Stimulated activated naive CD8-positive, alpha-beta T cell treated with anti-CD3 and anti-CD28 coated beads, Interleukin-15, amount 100 ng/mL, for 72 hours (primary cell): ENCODE measurements at regions not wholly inside any gene's neighbourhood (a gene's known extent, or its start where the extent isn't known, plus 50 kb on each side); places are given as distances from the start of the nearest gene placed in this dataset.
A peak's percentile ranks its signal among the peaks of the same experiment; 100 is the strongest.
"Not testable (repeated sequence)": the region's sequence is repeated elsewhere in the genome, so short reads cannot be mapped to it uniquely, and the experiment has no call there.

Experiments
- ATAC-seq: fragments of 150-1000 bp; cut with Tn5 transposase; 2 replicates; pipeline ENCODE4 v1.10.0; 2021; ENCODE audit warnings: mild to moderate bottlenecking, moderate library complexity
- DNase-seq, 2 donors: peaks; one replicate each; pipeline ENCODE4 v3.0.0; 2021 to 2022
- H3K27ac Mint-ChIP-seq, 2 donors: one replicate each; pipeline ENCODE4 v1.8.0; 2022; ENCODE audit warnings: mild to moderate bottlenecking in 2 of 2, mixed read lengths in 2 of 2, moderate library complexity in 2 of 2
- H3K27me3 Mint-ChIP-seq: one replicate; pipeline ENCODE4 v1.8.0; 2022; ENCODE audit warnings: mixed read lengths
- H3K4me1 Mint-ChIP-seq: one replicate; pipeline ENCODE4 v1.8.0; 2022; ENCODE audit warnings: mild to moderate bottlenecking, mixed read lengths
- H3K4me3 Mint-ChIP-seq, 2 donors: one replicate each; pipeline ENCODE4 v1.8.0; 2022; ENCODE audit warnings: mild to moderate bottlenecking in 2 of 2, mixed read lengths in 2 of 2, moderate library complexity in 1 of 2
- H3K9me3 Mint-ChIP-seq, 2 donors: one replicate each; pipeline ENCODE4 v1.8.0; 2022; ENCODE audit warnings: mixed read lengths in 2 of 2

GRCh38 chr2:67889056-67889455, 173.7 kb downstream of the C1D start:
- Mint-ChIP-seq H3K9me3 (peaks cover 1 to 4% of the 10 kb centered on the region in 2 donors), H3K4me3 (no peak overlapping the region), H3K27me3 (no peaks in the 10 kb centered on the region), H3K4me1 (no peaks in the 10 kb centered on the region), H3K27ac (no peak overlapping the region)
- no peak for ATAC-seq
- no peak for DNase-seq

GRCh38 chr2:67891642-67892041, 171.2 kb downstream of the C1D start:
- H3K9me3 Mint-ChIP-seq: peaks cover 6 to 10% of the 10 kb centered on the region in 2 donors

GRCh38 chr2:67892339-67892846, 170.4 kb downstream of the C1D start:
- no peak overlapping the region for H3K4me3 Mint-ChIP-seq
- no peak for DNase-seq
- no peak overlapping the region for H3K27ac Mint-ChIP-seq
- ATAC-seq: no peak
- H3K27me3 Mint-ChIP-seq: peaks cover 15% of the 10 kb centered on the region
- H3K9me3 Mint-ChIP-seq: peaks cover 6 to 10% of the 10 kb centered on the region in 2 donors
- H3K4me1 Mint-ChIP-seq: peaks cover 5% of the 10 kb centered on the region

More at GRCh38 chr2:67891642-67892041, 171.2 kb downstream of the C1D start:
- H3K27me3 Mint-ChIP-seq: peaks cover 8% of the 10 kb centered on the region
- ATAC-seq: no peak
- DNase-seq: no peak
- peaks cover 5% of the 10 kb centered on the region for H3K4me1 Mint-ChIP-seq
- no peak overlapping the region for H3K4me3 Mint-ChIP-seq
- H3K27ac Mint-ChIP-seq: no peak overlapping the region

DNA sequence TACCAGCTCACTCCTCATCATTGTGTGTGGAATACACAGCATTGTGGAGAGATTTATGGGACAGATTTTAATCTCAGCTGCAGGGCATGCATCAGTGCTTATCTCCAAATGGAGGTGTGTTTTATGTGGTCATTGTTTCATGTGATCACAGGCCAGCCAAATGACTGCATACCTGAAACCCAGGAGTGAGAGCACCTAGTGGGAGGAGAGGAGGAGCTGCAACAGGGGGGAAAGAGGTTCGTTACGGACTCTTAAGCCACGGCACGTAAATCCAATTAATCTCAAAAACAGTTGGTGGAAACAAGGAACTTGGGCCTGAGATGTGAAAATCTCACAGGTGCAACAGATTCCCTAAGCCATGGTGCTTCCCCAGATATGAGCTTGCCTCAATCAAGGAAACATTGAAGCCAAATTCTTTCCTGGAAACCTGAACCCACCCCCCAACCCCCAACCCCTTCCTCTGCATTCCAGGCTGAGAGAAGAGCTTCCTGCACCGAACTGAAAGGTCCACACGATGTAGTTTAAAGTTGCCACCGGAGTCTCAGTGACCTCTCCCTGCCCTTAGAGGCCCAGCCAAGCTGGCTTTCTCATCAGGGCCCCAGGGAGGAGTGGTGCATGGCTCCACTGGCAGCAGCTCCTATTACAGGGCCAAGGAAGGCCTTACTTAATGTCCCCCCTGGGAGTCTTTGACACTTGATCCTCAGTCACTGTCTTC, 167.4 kb downstream of the C1D start:
- H3K4me1 Mint-ChIP-seq: peaks cover 5% of the 10 kb centered on the region
- no peak for DNase-seq
- H3K27me3 Mint-ChIP-seq: peaks cover 15% of the 10 kb centered on the region
- H3K9me3 Mint-ChIP-seq: peaks cover 6 to 10% of the 10 kb centered on the region in 2 donors
- no peak for ATAC-seq
- peak overlapping the region in 1 of 2 donors; percentile 88 for H3K27ac Mint-ChIP-seq
- no peak overlapping the region for H3K4me3 Mint-ChIP-seq

DNA sequence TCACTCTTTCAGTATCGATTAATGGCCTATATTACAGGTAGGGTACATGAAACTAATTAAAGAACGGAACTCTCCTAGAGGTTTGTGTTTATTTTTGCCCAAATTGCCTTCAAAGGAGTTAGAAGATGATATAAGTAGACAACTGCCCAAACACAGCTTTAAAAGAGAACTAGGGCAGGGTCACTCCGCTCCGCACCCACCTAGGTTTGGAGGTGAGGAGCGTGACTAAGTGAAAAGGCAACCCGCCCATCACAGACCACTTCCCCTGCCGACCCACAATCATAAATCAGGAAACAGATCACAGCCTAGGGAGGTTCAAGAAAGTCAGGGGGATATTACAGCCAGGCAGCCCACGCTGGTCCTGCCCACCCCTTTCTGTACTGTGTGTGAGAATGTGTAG, 166.7 kb downstream of the C1D start:
- Mint-ChIP-seq H3K27ac (peak overlapping the region in 1 of 2 donors; percentile 88), H3K27me3 (peaks cover 15% of the 10 kb centered on the region), H3K4me3 (no peak overlapping the region), H3K9me3 (peaks cover 6 to 10% of the 10 kb centered on the region in 2 donors), H3K4me1 (peaks cover 5% of the 10 kb centered on the region)
- no peak for ATAC-seq
- DNase-seq: no peak

- Mint-ChIP-seq H3K27ac (no peak overlapping the region), H3K4me1 (peaks cover 5% of the 10 kb centered on the region), H3K27me3 (peaks cover 15% of the 10 kb centered on the region), H3K4me3 (no peak overlapping the region), H3K9me3 (peaks cover 6 to 10% of the 10 kb centered on the region in 2 donors)
- ATAC-seq: no peak
- no peak for DNase-seq
Measured at GRCh38 chr2:67896476-67896875, 166.3 kb downstream of the C1D start.

GRCh38 chr2:67898595-67898994, 164.2 kb downstream of the C1D start:
- Mint-ChIP-seq H3K27me3 (peaks cover 29% of the 10 kb centered on the region), H3K9me3 (peaks cover 6 to 10% of the 10 kb centered on the region in 2 donors), H3K27ac (no peak overlapping the region), H3K4me1 (peaks cover 5% of the 10 kb centered on the region), H3K4me3 (no peak overlapping the region)
- ATAC-seq (no peak), DNase-seq (no peak)

DNA sequence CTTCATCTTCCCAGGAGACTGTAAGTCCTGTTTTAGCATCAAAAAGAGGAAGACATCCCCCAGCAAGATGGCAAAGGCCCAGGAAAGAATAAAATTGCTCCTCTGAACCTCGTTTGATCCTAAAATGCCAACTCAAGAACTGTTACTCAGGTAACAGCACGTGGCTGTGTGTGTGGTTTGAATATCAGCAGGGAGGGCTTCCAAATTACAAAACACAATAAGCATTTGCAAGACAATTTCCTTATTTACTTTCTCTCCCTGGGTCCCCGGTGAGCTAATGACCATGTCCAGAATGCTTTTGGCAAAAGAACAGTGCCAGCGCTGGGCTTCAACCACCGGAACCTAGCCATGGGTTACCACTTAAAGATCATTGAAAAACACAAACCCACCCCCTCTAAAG, 163.6 kb downstream of the C1D start:
- H3K4me1 Mint-ChIP-seq: peaks cover 5% of the 10 kb centered on the region
- H3K4me3 Mint-ChIP-seq: no peak overlapping the region
- no peak overlapping the region for H3K27ac Mint-ChIP-seq
- H3K27me3 Mint-ChIP-seq: peaks cover 31% of the 10 kb centered on the region
- peaks cover 3 to 5% of the 10 kb centered on the region in 2 donors for H3K9me3 Mint-ChIP-seq
- ATAC-seq (no peak), DNase-seq (no peak)

- no peaks in the 10 kb centered on the region for H3K9me3 Mint-ChIP-seq
- no peak for ATAC-seq
- H3K27me3 Mint-ChIP-seq: peaks cover 30% of the 10 kb centered on the region
- H3K4me1 Mint-ChIP-seq: peaks cover 5% of the 10 kb centered on the region
- H3K27ac Mint-ChIP-seq: no peak overlapping the region
- H3K4me3 Mint-ChIP-seq: no peak overlapping the region
- DNase-seq: no peak
Measured at GRCh38 chr2:67900826-67901225, 162.0 kb downstream of the C1D start.

GRCh38 chr2:67904566-67904965, 158.2 kb downstream of the C1D start:
- Mint-ChIP-seq H3K27me3 (peaks cover 16% of the 10 kb centered on the region), H3K4me1 (no peaks in the 10 kb centered on the region), H3K27ac (no peak overlapping the region), H3K4me3 (no peak overlapping the region), H3K9me3 (peaks cover 0 to 6% of the 10 kb centered on the region in 2 donors)
- no peak for ATAC-seq
- no peak for DNase-seq

DNA sequence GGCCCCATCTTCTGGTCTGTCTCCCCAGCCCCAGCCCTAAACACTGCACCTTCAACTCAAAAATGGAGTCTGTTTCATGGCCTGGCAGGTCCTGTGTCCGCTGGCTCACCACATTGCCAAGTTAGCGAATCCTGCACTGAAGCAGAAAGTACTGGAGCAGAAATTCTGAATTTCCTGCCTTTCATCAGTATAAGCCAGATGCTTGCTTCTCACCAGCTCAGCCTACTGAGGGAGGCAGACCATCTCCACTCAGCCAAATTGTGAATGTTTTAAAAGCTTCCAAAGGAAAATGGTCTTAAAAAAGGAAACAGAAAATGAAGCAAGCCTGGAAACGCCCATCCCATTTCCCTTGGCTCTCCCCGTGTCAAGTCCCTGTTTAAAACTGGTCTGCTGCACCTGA, 157.8 kb downstream of the C1D start:
- Mint-ChIP-seq H3K4me1 (no peaks in the 10 kb centered on the region), H3K27me3 (peaks cover 16% of the 10 kb centered on the region), H3K4me3 (no peak overlapping the region), H3K9me3 (peaks cover 0 to 6% of the 10 kb centered on the region in 2 donors), H3K27ac (no peak overlapping the region)
- ATAC-seq (no peak), DNase-seq (no peak)

GRCh38 chr2:67906547-67906946, 156.3 kb downstream of the C1D start:
- H3K4me3 Mint-ChIP-seq, H3K9me3 Mint-ChIP-seq, ATAC-seq, DNase-seq, H3K27ac Mint-ChIP-seq, H3K4me1 Mint-ChIP-seq: not testable (repeated sequence)
- H3K27me3 Mint-ChIP-seq: peaks cover 16% of the 10 kb centered on the region

DNA sequence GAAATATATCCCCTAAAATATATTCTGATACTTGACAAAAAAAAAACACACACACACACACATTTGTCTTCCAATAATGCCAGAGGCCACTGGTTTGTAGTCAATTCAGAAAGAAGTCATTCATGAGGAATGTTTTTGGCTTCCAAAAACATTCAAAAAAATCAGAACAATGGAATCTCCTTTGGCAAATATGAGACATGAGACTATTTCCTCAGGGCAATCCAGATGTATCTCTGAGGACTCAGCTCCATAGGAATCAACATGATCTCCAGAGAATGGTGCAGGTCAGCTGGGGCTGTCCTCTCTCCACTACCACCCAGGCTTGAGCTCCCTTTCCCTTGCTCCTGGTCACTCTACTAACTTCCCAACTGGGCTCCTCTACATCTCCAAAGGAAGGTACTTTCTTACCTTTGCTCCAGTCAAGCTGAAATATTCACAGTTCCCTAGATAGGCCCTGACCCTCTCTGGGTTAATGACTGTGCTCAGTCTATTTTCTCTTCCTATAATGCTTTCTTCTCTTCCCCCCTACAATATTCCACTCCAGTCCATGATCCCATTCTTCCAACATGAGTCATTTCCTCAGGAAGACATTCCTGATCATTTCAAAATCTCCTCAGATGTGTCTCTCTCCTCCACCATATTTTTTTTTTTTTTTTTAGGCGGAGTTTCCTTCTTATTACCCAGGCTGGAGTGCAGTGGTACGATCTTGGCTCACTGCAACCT, 145.3 kb downstream of the C1D start:
- Mint-ChIP-seq H3K4me1 (no peaks in the 10 kb centered on the region), H3K27me3 (peaks cover 7% of the 10 kb centered on the region)
- no peak for DNase-seq

DNA sequence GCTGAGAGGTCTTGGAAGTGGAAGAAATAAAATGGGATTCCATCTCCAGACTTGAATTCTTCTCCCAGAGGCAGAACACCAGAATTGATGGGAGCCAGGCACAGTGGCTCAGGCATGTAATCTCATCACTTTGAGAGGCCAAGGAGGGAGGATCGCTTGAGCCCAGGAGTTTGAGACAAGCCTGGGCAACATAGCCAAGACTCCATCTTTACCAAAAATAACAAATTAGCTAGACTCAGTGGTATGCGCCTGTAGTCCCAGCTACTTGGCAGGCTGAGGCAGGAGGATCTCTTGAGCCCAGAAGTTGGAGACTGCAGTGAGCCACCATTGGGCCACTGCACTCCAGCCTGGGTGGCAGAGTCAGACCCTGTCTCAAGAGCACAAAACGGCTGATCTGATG, 144.3 kb downstream of the C1D start:
- Mint-ChIP-seq H3K4me1 (no peaks in the 10 kb centered on the region), H3K27me3 (peaks cover 7% of the 10 kb centered on the region), H3K27ac (no peak overlapping the region), H3K9me3 (no peaks in the 10 kb centered on the region), H3K4me3 (no peak overlapping the region)
- DNase-seq (no peak), ATAC-seq (no peak)

More for the DNA sequence above, 145.3 kb downstream of the C1D start:
- Mint-ChIP-seq H3K9me3 (no peaks in the 10 kb centered on the region), H3K4me3 (no peak overlapping the region), H3K27ac (peak overlapping the region in 1 of 2 donors; percentile 2)
- ATAC-seq: no peak

DNA sequence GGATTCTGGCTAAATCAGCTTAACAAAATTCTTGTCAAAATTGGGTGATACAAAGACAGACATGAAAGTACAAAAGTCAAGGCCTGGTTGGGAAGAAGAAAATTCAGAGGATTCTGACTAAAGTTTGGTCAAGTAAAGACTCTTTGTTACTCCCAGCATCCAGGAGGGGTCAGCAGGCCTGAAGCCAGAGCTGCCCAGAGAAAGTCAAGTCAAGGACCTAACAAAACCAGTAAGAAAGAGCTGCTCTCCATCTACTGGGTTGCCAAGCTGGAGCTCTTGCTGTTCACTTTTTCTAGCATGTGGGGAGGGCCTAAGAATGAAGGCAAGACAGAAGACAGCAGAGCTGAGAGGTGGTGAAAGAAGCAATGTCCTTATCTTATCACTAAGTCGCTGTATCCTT, 143.3 kb downstream of the C1D start:
- no peak for DNase-seq

More for the DNA sequence above, 143.3 kb downstream of the C1D start:
- H3K27me3 Mint-ChIP-seq: peaks cover 7% of the 10 kb centered on the region
- H3K27ac Mint-ChIP-seq: no peak overlapping the region
- no peaks in the 10 kb centered on the region for H3K4me1 Mint-ChIP-seq
- ATAC-seq: no peak
- no peak overlapping the region for H3K4me3 Mint-ChIP-seq
- no peaks in the 10 kb centered on the region for H3K9me3 Mint-ChIP-seq
